Thyroid gland (tissue), 4 donors: ENCODE measurements at regions not wholly inside any gene's neighbourhood (a gene's known extent, or its start where the extent isn't known, plus 50 kb on each side); places are given as distances from the start of the nearest gene placed in this dataset.

ENCODE experiments used
- POLR2A ChIP-seq, 2 donors: fragments of 450-650 bp; IDR thresholded peaks; one replicate each; pipeline ENCODE4 v1.6.1; 2017; ENCODE audit warnings: antibody characterized with exemption in 2 of 2, mild to moderate bottlenecking in 2 of 2, moderate library complexity in 1 of 2
- TF ChIP-seq, protein P1 (sequence below), 6 experiments: fragments of 200-600 bp in 3 of 6; fragments of 450-650 bp in 3 of 6; sonication (generic) in 3 of 6; IDR thresholded peaks; one replicate each; pipeline ENCODE4 v1.5.1; 2016 to 2019; ENCODE audit warnings: antibody characterized with exemption in 6 of 6, mild to moderate bottlenecking in 2 of 6, inconsistent platforms in 1 of 6, moderate library complexity in 1 of 6

DNA sequence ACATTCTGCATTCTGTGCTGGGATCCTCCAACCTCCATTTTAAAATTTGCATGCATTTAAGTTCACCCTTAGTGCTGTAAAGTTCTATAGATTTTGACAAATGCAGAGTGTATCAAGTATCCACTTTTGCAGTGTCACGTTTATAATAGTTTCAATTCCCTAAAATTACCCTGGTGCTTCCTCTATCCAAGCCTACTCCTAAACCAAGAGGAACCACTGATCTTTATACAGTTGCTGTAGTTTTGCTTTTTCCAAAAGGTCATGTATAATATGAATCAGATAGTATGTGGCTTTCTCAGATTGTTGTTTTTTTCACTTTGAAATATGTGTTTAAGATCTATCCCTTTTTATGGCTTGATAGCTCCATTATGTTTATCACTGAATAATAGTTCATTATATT lies 468.4 kb upstream of the CDH6 start:
- TF ChIP-seq, protein P1, sequence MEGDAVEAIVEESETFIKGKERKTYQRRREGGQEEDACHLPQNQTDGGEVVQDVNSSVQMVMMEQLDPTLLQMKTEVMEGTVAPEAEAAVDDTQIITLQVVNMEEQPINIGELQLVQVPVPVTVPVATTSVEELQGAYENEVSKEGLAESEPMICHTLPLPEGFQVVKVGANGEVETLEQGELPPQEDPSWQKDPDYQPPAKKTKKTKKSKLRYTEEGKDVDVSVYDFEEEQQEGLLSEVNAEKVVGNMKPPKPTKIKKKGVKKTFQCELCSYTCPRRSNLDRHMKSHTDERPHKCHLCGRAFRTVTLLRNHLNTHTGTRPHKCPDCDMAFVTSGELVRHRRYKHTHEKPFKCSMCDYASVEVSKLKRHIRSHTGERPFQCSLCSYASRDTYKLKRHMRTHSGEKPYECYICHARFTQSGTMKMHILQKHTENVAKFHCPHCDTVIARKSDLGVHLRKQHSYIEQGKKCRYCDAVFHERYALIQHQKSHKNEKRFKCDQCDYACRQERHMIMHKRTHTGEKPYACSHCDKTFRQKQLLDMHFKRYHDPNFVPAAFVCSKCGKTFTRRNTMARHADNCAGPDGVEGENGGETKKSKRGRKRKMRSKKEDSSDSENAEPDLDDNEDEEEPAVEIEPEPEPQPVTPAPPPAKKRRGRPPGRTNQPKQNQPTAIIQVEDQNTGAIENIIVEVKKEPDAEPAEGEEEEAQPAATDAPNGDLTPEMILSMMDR (IDR thresholded peaks at IDR 0.05): no peak
- TF ChIP-seq POLR2A (IDR thresholded peaks at IDR 0.05): no peak
